HUES48 (cell line): ENCODE measurements at regions not wholly inside any gene's neighbourhood (a gene's known extent, or its start where the extent isn't known, plus 50 kb on each side); places are given as distances from the start of the nearest gene placed in this dataset.

Experiments used
- H3K27ac ChIP-seq: one replicate; pipeline ENCODE4 v1.7.0; 2013; ENCODE audit warnings: low read depth, low read length, inconsistent platforms
- H3K27me3 ChIP-seq: 2 replicates; pipeline ENCODE4 v1.6.1; 2013; ENCODE audit warnings: mild to moderate bottlenecking, low read length; ENCODE audit not compliant: control insufficient read depth, insufficient read depth
- H3K36me3 ChIP-seq: 2 replicates; pipeline ENCODE4 v1.6.1; 2013; ENCODE audit warnings: low read length; ENCODE audit not compliant: control insufficient read depth, insufficient read depth
- H3K4me1 ChIP-seq: 2 replicates; pipeline ENCODE4 v1.6.1; 2013; ENCODE audit warnings: mild to moderate bottlenecking, low read length; ENCODE audit not compliant: control insufficient read depth, insufficient read depth
- H3K4me3 ChIP-seq: 2 replicates; pipeline ENCODE4 v1.5.1; 2013; ENCODE audit warnings: mild to moderate bottlenecking, low read depth, low read length
- H3K9ac ChIP-seq: 2 replicates; pipeline ENCODE4 v1.6.1; 2013; ENCODE audit warnings: mild to moderate bottlenecking, low read depth, low read length, moderate library complexity
- H3K9me3 ChIP-seq: 2 replicates; pipeline ENCODE4 v1.6.1; 2013; ENCODE audit warnings: low read length; ENCODE audit not compliant: control insufficient read depth, insufficient read depth

DNA sequence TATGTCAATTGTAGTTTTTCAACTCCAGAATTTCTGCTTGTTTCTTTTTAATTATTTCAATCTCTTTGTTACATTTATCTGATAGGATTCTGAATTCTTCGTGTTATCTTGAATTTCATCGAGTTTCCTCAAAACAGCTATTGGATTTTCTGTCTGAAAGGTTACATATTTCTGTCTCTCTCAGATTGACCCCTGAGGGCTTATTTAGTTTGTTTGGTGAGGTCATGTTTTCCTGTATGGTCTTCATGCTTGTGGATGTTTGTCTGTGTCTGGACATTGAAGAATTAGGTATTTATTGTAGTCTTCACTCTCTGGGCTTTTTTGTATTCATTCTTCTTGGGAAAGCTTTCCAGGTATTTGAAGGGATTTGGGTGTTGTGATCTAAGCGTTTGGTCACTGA, 85.6 kb downstream of the SNAPC1 start:
- no peaks in the 10 kb centered on the region for H3K27me3 ChIP-seq
- H3K4me3 ChIP-seq: no peak overlapping the region
- H3K9me3 ChIP-seq: no peaks in the 10 kb centered on the region
- H3K9ac ChIP-seq: no peak overlapping the region
- H3K4me1 ChIP-seq: no peaks in the 10 kb centered on the region
- no peak overlapping the region for H3K27ac ChIP-seq
- no peaks in the 10 kb centered on the region for H3K36me3 ChIP-seq

GRCh38 chr14:61854898-61855297, 92.7 kb downstream of the SNAPC1 start:
- Histone ChIP-seq H3K4me1 (0 out of 2 replicates have a peak, but pooled peaks cover under 1% of the 10 kb centered on the region), H3K27ac (no peak overlapping the region), H3K36me3 (no peaks in the 10 kb centered on the region), H3K27me3 (no peaks in the 10 kb centered on the region), H3K9ac (no peak overlapping the region), H3K4me3 (no peak overlapping the region), H3K9me3 (no peaks in the 10 kb centered on the region)

DNA sequence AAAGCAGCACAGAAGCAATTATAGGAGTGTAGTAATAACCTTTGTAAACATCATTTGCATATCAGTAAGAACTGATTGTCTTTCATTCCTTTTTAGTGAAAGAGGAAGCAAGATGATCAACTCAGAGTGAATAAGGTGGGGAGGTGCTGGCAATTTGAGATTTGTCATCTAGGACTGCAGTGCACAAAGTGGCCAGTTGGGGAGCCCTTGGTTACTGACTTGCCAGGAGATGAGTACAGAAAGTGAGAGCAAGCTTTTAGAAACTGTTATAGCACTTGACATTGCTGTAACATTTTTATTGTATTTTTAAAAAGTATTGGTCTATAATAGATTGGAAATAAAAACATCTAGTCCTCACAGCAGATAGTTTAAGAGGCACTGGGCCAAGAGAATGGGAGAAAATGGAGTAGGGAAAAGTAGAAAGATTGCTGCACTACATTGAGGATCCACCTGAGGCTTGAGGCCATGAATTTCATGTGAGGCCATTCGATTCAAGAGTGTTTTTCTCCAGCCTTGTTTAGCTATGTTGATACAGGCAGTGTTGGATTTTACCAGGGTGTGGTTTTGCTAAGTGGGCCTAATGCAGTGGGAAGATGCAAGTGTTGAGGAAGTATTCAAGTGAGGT, 98.2 kb downstream of the SNAPC1 start:
- H3K9me3 ChIP-seq: no peaks in the 10 kb centered on the region
- no peaks in the 10 kb centered on the region for H3K27me3 ChIP-seq
- H3K36me3 ChIP-seq: no peaks in the 10 kb centered on the region
- H3K27ac ChIP-seq: no peak overlapping the region
- peaks cover 4% of the 10 kb centered on the region; the same call in 1 of the 2 replicates for H3K4me1 ChIP-seq
- H3K9ac ChIP-seq: no peak overlapping the region
- H3K4me3 ChIP-seq: no peak overlapping the region

- no peak overlapping the region for H3K4me3 ChIP-seq
- no peaks in the 10 kb centered on the region for H3K36me3 ChIP-seq
- peaks cover 4% of the 10 kb centered on the region; the same call in 1 of the 2 replicates for H3K4me1 ChIP-seq
- H3K9ac ChIP-seq: no peak overlapping the region
- no peaks in the 10 kb centered on the region for H3K27me3 ChIP-seq
- no peaks in the 10 kb centered on the region for H3K9me3 ChIP-seq
- H3K27ac ChIP-seq: no peak overlapping the region
Observed at GRCh38 chr14:61861320-61861865, 99.2 kb downstream of the SNAPC1 start.

- Histone ChIP-seq H3K4me1 (peaks cover 4% of the 10 kb centered on the region; the same call in 1 of the 2 replicates), H3K27ac (no peak overlapping the region), H3K36me3 (no peaks in the 10 kb centered on the region)
Observed at GRCh38 chr14:61864329-61864898, 102.2 kb downstream of the SNAPC1 start.

DNA sequence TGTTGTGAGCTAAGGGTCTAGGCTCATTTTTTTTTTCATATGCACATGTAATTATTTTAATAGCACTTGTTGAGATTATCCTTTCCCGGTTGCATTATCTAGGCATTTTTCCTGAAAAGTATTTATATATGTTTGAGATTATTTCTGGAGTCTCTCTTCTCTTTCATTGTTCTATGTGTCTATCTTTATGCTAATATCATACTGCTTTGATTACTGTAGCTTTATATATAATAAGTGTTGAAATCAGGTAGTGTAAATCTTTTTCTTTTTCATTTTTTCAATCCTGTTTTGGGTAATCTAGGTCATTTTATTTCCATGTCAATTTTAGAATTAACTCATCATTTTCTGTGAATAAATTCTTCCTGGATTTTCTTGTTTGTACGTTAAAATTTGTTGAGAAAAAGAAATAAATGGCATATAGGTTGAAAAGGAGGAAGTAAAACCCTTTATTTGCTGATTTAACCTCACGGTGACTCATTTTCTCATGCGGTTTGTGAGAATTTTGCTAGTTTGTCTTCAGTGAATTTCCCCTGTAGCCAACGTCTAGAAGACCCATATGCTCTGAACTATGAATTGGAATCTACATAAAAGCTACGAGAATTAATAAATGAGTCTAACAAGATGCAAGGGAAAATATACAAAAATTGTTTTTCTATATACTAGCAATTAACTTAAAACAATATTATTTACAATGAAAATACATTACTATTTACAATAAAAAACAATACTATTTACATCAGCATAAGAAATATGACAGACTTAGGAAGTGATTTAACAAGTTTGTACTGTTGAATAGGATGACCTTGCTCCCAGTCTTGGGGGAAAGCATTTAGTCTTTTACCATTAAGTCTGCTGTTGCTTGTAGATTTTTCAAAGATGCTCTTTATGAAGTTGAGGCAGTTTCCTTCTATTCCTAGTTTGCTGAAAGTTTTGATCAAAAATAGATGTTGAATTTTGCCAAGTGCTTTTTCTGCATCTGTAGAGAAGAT, 105.0 kb downstream of the SNAPC1 start:
- Histone ChIP-seq H3K27me3 (no peaks in the 10 kb centered on the region), H3K4me3 (no peak overlapping the region), H3K9ac (no peak overlapping the region), H3K4me1 (no peaks in the 10 kb centered on the region), H3K36me3 (no peaks in the 10 kb centered on the region), H3K27ac (no peak overlapping the region), H3K9me3 (peaks cover 8% of the 10 kb centered on the region)

More at GRCh38 chr14:61864329-61864898, 102.2 kb downstream of the SNAPC1 start:
- H3K9ac ChIP-seq: no peak overlapping the region
- H3K27me3 ChIP-seq: no peaks in the 10 kb centered on the region
- no peak overlapping the region for H3K4me3 ChIP-seq
- H3K9me3 ChIP-seq: 0 out of 2 replicates have a peak, but pooled peaks cover 4% of the 10 kb centered on the region

GRCh38 chr14:61868846-61869245, 106.6 kb downstream of the SNAPC1 start:
- H3K4me1 ChIP-seq: no peaks in the 10 kb centered on the region
- H3K27me3 ChIP-seq: no peaks in the 10 kb centered on the region
- no peaks in the 10 kb centered on the region for H3K36me3 ChIP-seq
- H3K27ac ChIP-seq: no peak overlapping the region
- H3K4me3 ChIP-seq: no peak overlapping the region
- H3K9ac ChIP-seq: no peak overlapping the region
- peaks cover 8% of the 10 kb centered on the region for H3K9me3 ChIP-seq

DNA sequence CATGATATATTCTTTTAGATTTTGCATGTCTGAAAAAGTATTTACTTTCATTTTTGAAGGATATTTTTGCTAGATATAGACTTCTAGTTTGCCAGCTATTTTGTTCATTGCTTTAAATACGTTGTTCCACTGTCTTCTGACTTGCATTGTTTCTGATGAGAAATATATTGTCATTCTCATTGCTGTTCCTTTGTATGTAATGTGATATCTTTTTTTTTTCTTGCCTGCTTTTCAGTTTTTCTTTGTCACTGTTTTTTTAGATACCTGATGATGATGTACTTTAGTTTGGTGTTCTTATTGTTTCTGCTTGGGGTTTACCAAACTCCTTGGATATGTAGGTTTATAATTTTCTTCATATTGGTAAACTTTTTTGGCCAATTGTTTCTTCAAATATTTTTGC, 107.9 kb downstream of the SNAPC1 start:
- Histone ChIP-seq H3K27ac (no peak overlapping the region), H3K9me3 (peaks cover 8% of the 10 kb centered on the region)

GRCh38 chr14:61872452-61872851, 110.2 kb downstream of the SNAPC1 start:
- Histone ChIP-seq H3K9ac (no peak overlapping the region), H3K9me3 (peaks cover 8% of the 10 kb centered on the region), H3K4me3 (no peak overlapping the region), H3K27me3 (no peaks in the 10 kb centered on the region), H3K36me3 (no peaks in the 10 kb centered on the region), H3K27ac (no peak overlapping the region), H3K4me1 (no peaks in the 10 kb centered on the region; the same call in 1 of the 2 replicates)

More for the DNA sequence above, 107.9 kb downstream of the SNAPC1 start:
- Histone ChIP-seq H3K9ac (no peak overlapping the region), H3K27me3 (no peaks in the 10 kb centered on the region), H3K36me3 (no peaks in the 10 kb centered on the region), H3K4me3 (no peak overlapping the region), H3K4me1 (no peaks in the 10 kb centered on the region)

- Histone ChIP-seq H3K36me3 (no peaks in the 10 kb centered on the region), H3K9ac (no peak overlapping the region), H3K4me1 (no peaks in the 10 kb centered on the region; the same call in 1 of the 2 replicates), H3K4me3 (no peak overlapping the region), H3K9me3 (peaks cover under 1% of the 10 kb centered on the region; the same call in 1 of the 2 replicates), H3K27ac (no peak overlapping the region), H3K27me3 (no peaks in the 10 kb centered on the region)
Observed at GRCh38 chr14:61875483-61875882, 113.3 kb downstream of the SNAPC1 start.
